Natural killer cell (primary cell): ENCODE measurements at regions not wholly inside any gene's neighbourhood (a gene's known extent, or its start where the extent isn't known, plus 50 kb on each side); places are given as distances from the start of the nearest gene placed in this dataset.

Source experiments
- ATAC-seq, 3 donors: fragments of 150-1000 bp in 2 of 3; fragments of 200-7000 bp in 1 of 3; cut with Tn5 transposase; 1 replicate in 1 of 3; 2 replicates in 2 of 3; pipeline ENCODE4 v1.10.0; 2021; ENCODE audit warnings: mild to moderate bottlenecking in 2 of 3, moderate library complexity in 2 of 3
- DNase-seq, 2 donors: peaks; one replicate each; pipeline versions ENCODE4 v3.0.0 to v3.0.0-alpha.2; 2013 to 2021; ENCODE audit warnings: mixed read lengths in 1 of 2
- H3K27ac ChIP-seq: one replicate; pipeline ENCODE4 v1.5.1; 2013; ENCODE audit warnings: mild to moderate bottlenecking, low read length
- H3K27me3 ChIP-seq: one replicate; pipeline ENCODE4 v1.6.1; 2013; ENCODE audit warnings: low read length; ENCODE audit not compliant: control insufficient read depth, insufficient read depth
- H3K36me3 ChIP-seq: one replicate; pipeline ENCODE4 v1.6.1; 2013; ENCODE audit warnings: low read length; ENCODE audit not compliant: control insufficient read depth, insufficient read depth
- H3K4me1 ChIP-seq: one replicate; pipeline ENCODE4 v1.6.1; 2013; ENCODE audit warnings: low read length; ENCODE audit not compliant: control insufficient read depth, insufficient read depth
- H3K4me3 ChIP-seq: one replicate; pipeline ENCODE4 v1.5.1; 2013; ENCODE audit warnings: low read length
- H3K9me3 ChIP-seq: one replicate; pipeline ENCODE4 v1.6.1; 2013; ENCODE audit warnings: low read length; ENCODE audit not compliant: control insufficient read depth, insufficient read depth
- H3K27ac Mint-ChIP-seq, 2 donors: one replicate each; pipeline ENCODE4 v1.8.0; 2022; ENCODE audit warnings: mild to moderate bottlenecking in 2 of 2, mixed read lengths in 2 of 2, moderate library complexity in 1 of 2
- H3K27me3 Mint-ChIP-seq, 2 donors: one replicate each; pipeline ENCODE4 v1.8.0; 2022; ENCODE audit warnings: low read depth in 2 of 2, mixed read lengths in 2 of 2
- H3K36me3 Mint-ChIP-seq: one replicate; pipeline ENCODE4 v1.8.0; 2022; ENCODE audit warnings: mixed read lengths
- H3K4me1 Mint-ChIP-seq, 2 donors: one replicate each; pipeline ENCODE4 v1.8.0; 2022; ENCODE audit warnings: mixed read lengths in 2 of 2
- H3K4me3 Mint-ChIP-seq: one replicate; pipeline ENCODE4 v1.8.0; 2022; ENCODE audit warnings: mild to moderate bottlenecking, moderate library complexity, mixed read lengths
- H3K9me3 Mint-ChIP-seq, 2 donors: one replicate each; pipeline ENCODE4 v1.8.0; 2022; ENCODE audit warnings: mixed read lengths in 2 of 2
- WGBS: methylation state at CpG from one replicate; pipeline ENCODE4 v1.1.7; 2013; ENCODE audit warnings: missing lambda C conversion rate; ENCODE audit not compliant: insufficient coverage; 5-methylcytosine and 5-hydroxymethylcytosine counted together
- intact Hi-C: fragments of 100-400 bp; cut with micrococcal nuclease; formaldehyde crosslinking; loops from one replicate; pipeline ENCODE4 v1.14.2; 2022
- TF ChIP-seq, protein P1 (sequence below): fragments of 200-600 bp; IDR thresholded peaks from one replicate; pipeline ENCODE4 v1.8.0; 2022; ENCODE audit warnings: antibody characterized with exemption

- 89% methylated on average over 2 of the region's 6 CpGs for WGBS
- H3K4me3 Mint-ChIP-seq = no peak overlapping the region
- peaks cover 0 to 9% of the 10 kb centered on the region in 2 donors for H3K4me1 Mint-ChIP-seq
- H3K36me3 Mint-ChIP-seq = no peaks in the 10 kb centered on the region
- Histone ChIP-seq H3K9me3 (no peaks in the 10 kb centered on the region), H3K4me3 (no peak overlapping the region), H3K4me1 (no peaks in the 10 kb centered on the region), H3K27ac (no peak overlapping the region), H3K27me3 (no peaks in the 10 kb centered on the region), H3K36me3 (no peaks in the 10 kb centered on the region)
- ATAC-seq (no peak), DNase-seq (no peak)
- H3K9me3 Mint-ChIP-seq = no peaks in the 10 kb centered on the region
- TF ChIP-seq, protein P1, sequence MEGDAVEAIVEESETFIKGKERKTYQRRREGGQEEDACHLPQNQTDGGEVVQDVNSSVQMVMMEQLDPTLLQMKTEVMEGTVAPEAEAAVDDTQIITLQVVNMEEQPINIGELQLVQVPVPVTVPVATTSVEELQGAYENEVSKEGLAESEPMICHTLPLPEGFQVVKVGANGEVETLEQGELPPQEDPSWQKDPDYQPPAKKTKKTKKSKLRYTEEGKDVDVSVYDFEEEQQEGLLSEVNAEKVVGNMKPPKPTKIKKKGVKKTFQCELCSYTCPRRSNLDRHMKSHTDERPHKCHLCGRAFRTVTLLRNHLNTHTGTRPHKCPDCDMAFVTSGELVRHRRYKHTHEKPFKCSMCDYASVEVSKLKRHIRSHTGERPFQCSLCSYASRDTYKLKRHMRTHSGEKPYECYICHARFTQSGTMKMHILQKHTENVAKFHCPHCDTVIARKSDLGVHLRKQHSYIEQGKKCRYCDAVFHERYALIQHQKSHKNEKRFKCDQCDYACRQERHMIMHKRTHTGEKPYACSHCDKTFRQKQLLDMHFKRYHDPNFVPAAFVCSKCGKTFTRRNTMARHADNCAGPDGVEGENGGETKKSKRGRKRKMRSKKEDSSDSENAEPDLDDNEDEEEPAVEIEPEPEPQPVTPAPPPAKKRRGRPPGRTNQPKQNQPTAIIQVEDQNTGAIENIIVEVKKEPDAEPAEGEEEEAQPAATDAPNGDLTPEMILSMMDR = no peak
- H3K27me3 Mint-ChIP-seq = peaks cover 0 to 2% of the 10 kb centered on the region in 2 donors
- no peak overlapping the region for H3K27ac Mint-ChIP-seq
- intact Hi-C loops = no loop called here
These were observed 56.1 kb downstream of the ATXN3L start for GRCh38 chrX:13263560-13264251.

- 100% methylated on average over 3 of the region's 5 CpGs for WGBS
- Histone ChIP-seq H3K27me3 (no peaks in the 10 kb centered on the region), H3K36me3 (no peaks in the 10 kb centered on the region), H3K4me1 (peaks cover 7% of the 10 kb centered on the region), H3K27ac (no peak overlapping the region), H3K4me3 (no peak overlapping the region), H3K9me3 (no peaks in the 10 kb centered on the region)
- no peak for DNase-seq
- Mint-ChIP-seq H3K4me1 (peaks cover 7 to 15% of the 10 kb centered on the region in 2 donors), H3K27ac (no peak overlapping the region), H3K27me3 (peaks cover 0 to 2% of the 10 kb centered on the region in 2 donors), H3K4me3 (no peak overlapping the region), H3K36me3 (no peaks in the 10 kb centered on the region), H3K9me3 (no peaks in the 10 kb centered on the region)
- TF ChIP-seq, protein P1 = no peak
- intact Hi-C loops = no loop called here
- no peak for ATAC-seq
These were observed 58.5 kb downstream of the ATXN3L start for GRCh38 chrX:13261348-13261747.

DNA sequence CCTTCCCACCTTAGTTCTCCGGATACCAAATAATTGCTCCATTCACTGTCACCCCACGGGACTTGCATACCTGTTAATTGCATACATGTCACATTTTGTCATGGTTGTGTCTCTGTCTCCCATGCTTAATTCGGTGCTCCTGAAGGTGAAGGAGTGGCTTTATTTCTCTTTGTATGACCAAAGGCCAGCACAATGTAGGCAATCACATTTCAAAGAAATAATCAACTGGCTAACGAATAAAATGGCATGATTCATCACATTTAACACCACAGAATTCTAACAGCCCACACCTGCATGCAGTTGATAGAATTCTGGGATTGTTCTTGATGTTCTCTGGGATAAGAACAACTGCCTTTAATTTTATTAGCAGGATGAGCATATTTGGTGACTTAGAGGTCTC lies 59.3 kb downstream of the ATXN3L start:
- Histone ChIP-seq H3K27ac (no peak overlapping the region), H3K27me3 (no peaks in the 10 kb centered on the region), H3K4me3 (no peak overlapping the region), H3K9me3 (no peaks in the 10 kb centered on the region), H3K4me1 (peaks cover 7% of the 10 kb centered on the region), H3K36me3 (no peaks in the 10 kb centered on the region)
- Mint-ChIP-seq H3K27me3 (peaks cover 0 to 2% of the 10 kb centered on the region in 2 donors), H3K36me3 (no peaks in the 10 kb centered on the region), H3K4me3 (no peak overlapping the region), H3K9me3 (no peaks in the 10 kb centered on the region), H3K4me1 (peaks cover 7 to 22% of the 10 kb centered on the region in 2 donors), H3K27ac (no peak overlapping the region)
- 100% methylated on average over 2 of the region's 4 CpGs for WGBS
- TF ChIP-seq, protein P1 = no peak
- intact Hi-C loops = no loop called here
- no peak for ATAC-seq
- no peak for DNase-seq

GRCh38 chrX:13258725-13259124 lies 61.1 kb downstream of the ATXN3L start:
- no peaks in the 10 kb centered on the region for H3K9me3 Mint-ChIP-seq
- TF ChIP-seq, protein P1 = no peak
- no peaks in the 10 kb centered on the region for H3K36me3 Mint-ChIP-seq
- H3K4me3 Mint-ChIP-seq = no peak overlapping the region
- ATAC-seq (no peak), DNase-seq (no peak)
- intact Hi-C loops = loop anchor here (10.0 kb wide), 1 partner anchor 226 kb away; no protein-coding TSS in a partner anchor
- Histone ChIP-seq H3K9me3 (no peaks in the 10 kb centered on the region), H3K4me3 (no peak overlapping the region), H3K36me3 (no peaks in the 10 kb centered on the region), H3K27ac (no peak overlapping the region), H3K4me1 (peaks cover 11% of the 10 kb centered on the region), H3K27me3 (no peaks in the 10 kb centered on the region)
- H3K4me1 Mint-ChIP-seq = peaks cover 22 to 35% of the 10 kb centered on the region in 2 donors
- H3K27ac Mint-ChIP-seq = no peak overlapping the region
- 82% methylated on average over 5 of the region's 5 CpGs for WGBS
- peaks cover 0 to 2% of the 10 kb centered on the region in 2 donors for H3K27me3 Mint-ChIP-seq
